HG03159 (cell line): ENCODE measurements at regions not wholly inside any gene's neighbourhood (a gene's known extent, or its start where the extent isn't known, plus 50 kb on each side); places are given as distances from the start of the nearest gene placed in this dataset.
A peak's percentile ranks its signal among the peaks of the same experiment; 100 is the strongest.
"Not testable (repeated sequence)": the region's sequence is repeated elsewhere in the genome, so short reads cannot be mapped to it uniquely, and the experiment has no call there.

Experiments
- ATAC-seq: cut with Tn5 transposase; IDR thresholded peaks from one replicate; pipeline ENCODE4 v1.9.1; 2021; ENCODE audit warnings: mild to moderate bottlenecking, moderate library complexity; ENCODE audit not compliant: unreplicated experiment

DNA sequence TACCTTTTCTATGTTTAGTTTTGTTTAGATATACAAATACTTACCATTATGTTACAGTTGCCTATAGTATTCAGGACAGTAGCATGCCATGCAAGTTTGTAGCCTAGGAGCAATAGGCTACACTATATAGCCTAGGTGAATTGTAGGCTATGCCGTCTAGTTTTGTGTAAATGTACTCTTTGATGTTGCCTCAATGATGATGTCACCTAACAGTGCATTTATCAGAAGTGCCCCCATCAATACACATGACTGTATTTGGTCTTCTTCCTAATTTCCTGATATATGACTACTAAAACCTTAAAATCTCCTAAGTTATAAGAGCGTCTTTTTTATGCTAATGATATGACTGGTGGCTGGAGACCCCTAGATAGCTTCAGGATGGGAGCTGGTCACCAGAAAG, 394.4 kb upstream of the STXBP6 start:
- ATAC-seq = no peak

DNA sequence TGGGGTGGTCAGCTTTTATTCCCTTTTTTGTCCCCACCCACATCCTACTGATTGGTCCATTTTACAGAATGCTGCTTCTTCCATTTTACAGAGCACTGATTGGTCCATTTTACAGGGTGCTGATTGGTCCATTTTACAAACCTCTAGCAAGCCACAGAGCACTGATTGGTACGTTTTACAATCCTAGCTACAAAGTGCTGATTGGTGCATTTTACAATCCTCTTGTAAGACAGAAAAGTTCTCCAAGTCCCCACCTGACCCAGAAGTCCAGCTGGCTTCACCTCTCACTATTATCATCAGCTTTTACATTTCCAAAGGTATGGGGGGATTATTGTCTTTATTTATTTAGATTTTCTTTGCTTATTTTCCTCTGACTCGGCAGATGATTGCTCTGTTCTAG, 390.4 kb upstream of the STXBP6 start:
- not testable (repeated sequence) for ATAC-seq

DNA sequence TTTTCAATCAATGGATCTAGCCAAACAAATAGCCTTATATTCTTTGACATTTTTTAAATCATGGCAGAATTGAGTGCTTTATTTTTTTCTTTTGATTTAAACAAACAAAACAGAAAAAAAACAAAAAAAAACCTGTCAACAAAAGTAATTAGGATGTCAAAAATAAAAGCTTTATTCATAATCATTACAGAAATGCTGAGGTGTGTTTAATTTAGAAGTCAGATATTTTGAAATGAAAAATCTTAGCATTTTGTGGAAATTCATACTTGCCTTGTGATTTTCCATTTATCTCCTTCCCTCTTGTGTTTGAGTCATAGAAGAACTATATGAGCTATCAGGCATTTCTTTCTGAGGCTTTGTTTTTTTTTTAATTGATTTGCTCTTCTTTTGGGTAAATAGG, 387.0 kb upstream of the STXBP6 start:
- no peak for ATAC-seq

DNA sequence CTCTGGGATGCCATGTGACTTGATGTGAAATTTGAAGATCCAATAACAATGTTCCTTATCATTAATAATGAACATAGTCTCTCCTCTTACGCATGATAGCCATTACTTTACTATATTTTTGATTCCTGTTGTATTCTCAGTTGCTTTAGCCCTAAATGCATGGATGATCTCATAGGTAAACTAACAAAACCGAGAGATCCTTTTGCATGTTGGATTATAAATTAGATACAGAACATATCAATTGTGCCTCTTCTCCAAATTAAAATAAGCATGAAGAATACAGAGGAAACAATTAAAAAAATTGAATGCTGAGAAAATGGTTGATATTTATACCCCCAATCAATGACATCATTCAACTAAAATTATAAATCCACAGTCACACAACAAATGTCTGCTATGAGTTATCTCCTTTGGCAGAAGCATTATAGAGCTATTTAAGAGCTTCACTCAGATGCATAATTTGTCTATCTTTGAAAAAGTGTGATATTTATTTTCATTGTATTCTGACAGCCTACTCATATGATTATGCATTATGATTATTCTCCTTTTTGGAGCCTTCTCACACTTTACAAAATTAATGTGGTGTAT, 386.4 kb upstream of the STXBP6 start:
- ATAC-seq = no peak

DNA sequence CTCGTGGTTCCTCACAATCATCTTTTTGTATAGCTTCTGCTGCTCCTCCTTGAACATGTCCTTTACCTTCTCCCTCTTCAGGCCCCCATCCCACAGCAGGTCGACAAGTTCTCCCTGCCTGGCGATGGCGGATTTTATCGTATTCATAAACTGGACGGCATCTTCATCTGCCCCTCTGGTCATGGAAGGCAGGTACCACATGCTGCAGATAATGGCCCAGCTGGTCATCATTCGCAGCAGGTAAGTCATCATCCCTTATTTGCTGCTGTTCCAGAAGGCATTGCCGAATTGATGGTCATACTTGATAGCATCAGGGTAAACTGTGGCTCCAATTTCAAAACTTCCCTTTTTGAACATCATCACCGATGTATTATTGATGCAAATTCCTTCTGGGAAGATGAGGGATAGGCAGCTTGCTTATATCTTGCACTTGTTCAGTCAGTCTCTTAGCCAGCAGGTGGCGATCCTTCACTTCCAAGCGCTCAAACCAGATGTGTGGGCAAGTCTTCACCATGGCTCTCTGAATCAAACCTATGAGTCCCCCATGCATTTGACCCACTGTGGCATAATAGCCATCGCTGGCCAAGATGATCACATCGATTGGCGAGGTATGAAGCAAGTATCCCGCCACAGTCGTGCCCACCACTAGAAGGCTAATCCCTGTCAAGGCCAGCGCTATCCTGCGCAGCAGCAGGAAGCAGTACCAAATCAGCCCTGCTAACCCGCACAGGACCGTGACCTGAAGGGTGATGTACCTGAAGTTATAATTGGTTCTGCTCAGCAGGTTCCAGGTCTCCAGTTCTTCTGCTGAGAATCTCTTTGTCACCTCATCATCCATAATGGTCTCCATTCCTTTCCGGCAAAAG, 381.5 kb upstream of the STXBP6 start:
- ATAC-seq = no peak

DNA sequence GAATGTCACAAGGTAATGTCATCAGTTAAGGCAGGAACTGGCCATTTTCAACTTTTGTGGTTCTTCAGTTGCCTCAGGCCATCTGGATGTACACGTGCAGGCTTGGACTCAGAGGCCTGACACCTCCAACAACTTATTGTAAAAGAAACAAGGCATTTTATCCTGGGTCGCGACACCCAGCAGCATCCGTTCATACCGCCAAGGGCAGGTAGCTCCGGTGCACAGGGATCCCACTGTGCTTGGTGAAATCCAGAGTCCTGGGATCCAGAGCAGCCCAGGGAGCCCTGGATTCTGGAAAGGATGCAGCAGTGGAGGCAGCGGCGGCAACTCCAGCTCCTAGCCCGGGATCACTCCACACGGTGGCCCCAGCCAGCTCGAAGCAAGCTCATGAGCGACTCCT, 380.9 kb upstream of the STXBP6 start:
- no peak for ATAC-seq

DNA sequence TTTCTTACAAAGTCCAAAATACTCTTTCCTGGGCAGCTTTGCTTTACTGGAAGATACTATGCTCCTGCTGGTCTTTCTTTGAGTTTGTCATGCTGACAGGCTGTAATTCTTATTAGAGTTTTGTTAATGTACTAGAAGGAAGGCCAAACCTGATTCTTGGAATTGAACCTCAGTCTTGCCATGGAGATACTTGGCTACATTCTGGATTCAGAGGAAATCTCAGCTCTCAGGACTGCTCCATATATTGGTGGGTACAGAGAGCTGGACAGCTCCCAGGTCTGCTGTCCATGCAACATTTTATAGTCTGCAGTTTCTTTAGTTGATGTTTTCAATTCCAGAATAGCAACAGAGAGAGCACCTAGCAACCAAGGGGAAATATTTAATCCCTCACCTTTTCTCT, 363.1 kb upstream of the STXBP6 start:
- ATAC-seq = no peak

DNA sequence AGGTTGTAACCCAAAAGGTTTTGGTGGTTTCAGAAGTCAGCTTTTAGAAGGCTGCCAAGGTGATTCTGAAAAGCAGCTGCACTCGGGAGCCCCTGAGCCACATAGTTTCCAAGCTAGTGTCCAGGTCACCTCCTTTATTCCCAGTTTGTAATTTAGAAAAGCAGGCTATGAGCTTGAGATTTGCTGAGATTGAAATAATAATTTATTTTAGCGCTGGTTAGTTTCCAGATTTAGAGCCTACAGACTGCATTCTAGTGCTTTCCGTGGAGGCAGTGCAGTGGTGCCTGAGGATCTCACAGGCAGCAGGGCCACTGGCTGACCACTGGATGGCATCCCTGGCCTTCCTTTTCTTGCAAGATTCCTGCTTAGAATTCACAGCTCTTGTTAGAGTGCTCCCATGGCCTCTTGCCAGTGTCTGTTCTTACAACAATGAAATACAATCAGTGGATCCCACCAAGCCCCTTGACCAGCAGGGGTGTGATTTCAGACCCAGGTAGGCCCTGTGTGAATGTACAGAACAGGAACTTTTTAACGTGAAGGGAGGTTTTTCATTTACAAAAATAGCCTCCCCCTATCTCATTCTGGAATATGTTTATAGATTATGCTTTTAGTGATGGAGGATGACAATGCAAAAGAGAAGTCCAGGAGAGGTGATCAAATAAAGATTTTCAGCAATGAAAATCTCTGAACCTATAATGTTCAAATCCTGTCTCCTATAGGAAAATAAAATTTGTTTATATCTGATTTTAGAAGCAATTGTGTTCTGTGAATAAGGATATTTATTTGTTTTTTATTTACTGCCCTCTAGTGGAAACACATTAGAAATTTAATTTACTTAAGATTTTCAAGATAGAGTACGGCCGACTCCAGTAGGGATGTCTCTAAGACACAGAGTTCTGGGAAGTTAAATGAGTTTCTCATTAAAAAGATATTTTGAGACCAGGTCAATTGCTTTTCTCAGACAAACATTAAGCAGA, 362.1 kb upstream of the STXBP6 start:
- ATAC-seq = no peak

DNA sequence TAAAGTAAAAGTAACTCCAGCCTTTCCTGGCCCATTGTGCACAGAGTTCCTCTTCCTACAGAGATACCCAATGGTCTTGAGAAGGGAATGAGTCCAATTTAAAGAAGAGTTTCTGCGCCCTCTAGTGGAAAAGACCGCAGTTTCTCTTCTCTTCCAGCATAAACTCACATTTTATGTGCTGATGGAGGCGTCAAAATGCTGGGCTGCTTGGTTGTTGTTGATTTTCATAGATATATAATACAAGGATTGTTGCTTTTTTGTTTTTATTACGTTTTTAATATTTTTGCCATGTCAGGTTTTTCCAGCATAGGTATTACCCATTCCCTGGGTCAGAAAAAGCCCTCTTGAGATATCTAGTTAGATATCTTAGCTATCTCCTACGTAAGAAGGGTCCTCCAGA, 356.9 kb upstream of the STXBP6 start:
- ATAC-seq = no peak

DNA sequence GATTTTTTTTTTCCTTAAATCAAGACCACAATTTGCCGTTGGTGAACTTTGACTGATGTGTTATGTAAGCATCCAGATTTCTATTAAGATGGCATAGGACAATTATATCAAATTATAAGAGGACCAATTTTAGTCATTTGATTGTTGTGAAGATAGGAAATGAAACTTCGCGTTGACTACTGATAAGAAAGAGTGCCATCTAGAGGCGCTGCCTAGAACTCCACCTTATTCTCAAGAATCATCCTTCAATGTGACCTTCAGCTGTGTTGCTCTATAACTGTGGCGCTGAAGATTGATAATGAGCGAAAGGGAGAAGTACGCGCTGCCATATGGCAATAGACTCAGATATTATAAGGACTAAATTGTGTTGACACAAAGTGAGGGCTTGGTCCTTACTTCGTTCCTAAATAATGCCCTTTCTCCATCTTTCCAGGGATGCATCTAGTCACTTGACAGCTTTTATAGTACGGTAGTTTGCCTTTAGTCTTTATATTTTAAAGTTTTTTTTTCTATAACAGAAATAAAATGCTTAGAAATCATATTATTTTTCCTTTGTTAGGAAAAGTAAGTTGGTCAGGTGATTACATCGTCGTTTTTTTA, 350.8 kb upstream of the STXBP6 start:
- peak; percentile 81 for ATAC-seq

DNA sequence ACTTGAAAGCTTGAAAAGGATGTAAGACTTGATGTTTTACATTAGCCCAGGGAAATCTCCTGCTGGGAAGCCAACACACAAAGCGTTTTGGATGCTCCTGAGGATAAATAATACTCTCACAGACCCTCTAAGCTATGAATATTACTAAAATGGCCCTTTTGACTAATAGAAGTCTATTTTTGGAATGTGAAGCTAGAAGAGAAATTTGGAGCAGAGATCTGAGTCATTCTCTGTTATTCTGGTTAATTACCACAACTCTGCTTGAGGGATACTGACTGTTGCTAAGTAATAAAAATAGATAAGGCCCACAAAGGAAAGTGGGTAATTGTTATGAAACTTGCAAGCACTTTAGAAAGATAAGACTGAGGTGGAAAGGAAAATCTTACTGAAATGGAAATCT, 346.2 kb upstream of the STXBP6 start:
- peak; percentile 45 for ATAC-seq

DNA sequence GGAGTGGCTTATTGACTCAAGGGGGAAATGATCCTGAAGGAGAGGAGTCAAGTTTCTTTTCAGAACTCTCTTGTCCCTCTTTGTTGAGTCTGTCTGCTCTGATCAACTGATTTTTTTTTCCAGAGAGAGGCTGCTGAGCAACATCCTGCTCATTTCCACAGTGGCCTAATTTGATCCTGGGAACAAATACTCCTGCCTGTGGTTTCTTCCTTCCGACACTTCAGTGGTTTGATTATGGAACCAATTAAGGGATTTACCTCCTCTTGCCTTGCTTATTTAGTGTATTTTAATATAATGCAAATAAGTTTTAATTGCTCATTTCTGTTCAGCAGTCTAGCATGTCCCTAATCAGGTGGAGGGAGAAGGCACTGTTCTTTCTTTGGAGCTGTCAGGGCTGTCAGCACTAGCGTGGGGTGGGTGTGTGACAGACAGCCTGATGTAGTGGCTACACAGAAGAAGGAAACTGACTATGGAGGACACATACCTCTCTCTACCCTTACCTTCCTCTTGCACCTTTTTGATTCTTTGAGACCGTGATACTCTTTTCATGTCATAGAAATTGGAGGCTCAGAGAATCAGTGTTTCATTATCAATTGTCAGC, 344.9 kb upstream of the STXBP6 start:
- no peak for ATAC-seq

DNA sequence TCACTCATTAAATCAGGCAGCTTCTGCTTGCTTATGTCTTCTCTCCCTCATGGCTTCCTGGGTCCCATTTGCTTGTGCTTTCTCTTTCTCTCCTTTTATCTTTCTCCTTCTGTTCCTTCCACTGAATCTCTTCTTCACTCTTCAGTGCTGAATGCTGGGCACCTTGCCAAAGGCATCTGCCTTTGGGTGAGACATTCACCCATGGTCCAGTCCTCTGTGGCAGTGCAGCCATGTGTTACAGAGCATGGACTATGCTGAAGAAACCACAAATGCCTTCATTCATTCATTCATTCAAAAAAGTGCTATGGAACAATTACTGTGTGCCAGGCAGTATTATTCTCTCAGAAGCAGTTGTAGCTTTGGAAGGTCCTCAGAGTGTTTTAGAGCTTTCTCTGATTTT, 344.4 kb upstream of the STXBP6 start:
- no peak for ATAC-seq

DNA sequence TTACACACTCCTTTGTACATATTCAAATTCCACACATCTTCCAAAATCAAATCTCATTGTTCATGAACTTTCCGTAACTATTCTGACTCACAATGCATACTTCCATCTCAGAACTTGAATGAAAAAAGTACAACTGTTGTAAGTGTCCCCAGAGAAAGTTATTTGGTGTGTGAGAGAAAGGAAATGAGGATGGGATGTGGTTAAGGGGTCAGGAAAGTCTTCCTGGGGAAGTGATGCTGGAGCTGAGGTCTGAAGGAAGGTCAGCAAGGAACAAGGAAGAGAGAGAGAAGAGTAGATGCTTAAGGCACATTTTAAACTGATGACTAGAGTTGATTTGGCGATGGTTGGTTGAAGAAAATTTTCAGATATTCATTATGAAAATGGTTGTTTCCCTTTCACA, 340.0 kb upstream of the STXBP6 start:
- ATAC-seq = no peak

DNA sequence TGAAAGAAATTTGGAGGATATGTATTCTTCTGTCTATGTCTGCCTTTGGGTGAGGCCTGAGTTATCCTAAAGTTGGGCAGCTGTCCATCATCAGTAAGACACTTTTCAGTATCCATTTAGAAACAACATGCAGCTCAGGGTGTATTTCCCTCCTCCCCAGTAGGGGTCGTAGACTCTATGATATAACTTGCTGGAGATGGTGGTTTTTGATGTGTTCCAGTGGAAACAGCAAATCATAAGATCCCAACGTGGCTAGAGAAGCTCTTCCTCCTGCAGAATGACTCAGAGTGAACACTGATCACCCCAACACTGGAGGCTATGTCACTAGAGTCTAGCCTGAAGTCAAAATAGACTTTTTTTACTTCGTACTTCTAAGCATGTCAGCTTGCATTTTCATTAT, 331.6 kb upstream of the STXBP6 start:
- ATAC-seq = no peak

DNA sequence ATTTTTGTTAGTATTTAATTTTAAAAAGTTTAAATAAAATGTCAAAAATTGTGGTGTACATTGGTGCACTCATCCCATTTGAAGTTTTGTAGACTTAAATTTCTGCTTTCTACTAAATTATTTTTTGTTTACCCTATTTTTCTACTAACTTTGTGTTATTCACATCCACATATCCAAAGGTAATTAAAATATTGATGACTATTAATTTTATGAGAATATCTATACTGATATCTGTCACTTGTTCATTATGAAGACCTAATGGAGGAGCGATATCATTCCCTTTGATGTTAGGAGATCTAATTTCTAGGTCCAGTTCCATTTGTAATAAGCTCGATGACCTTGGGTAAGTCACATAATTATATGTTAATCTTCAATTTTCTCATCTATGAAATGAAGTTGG, 325.7 kb upstream of the STXBP6 start:
- no peak for ATAC-seq

DNA sequence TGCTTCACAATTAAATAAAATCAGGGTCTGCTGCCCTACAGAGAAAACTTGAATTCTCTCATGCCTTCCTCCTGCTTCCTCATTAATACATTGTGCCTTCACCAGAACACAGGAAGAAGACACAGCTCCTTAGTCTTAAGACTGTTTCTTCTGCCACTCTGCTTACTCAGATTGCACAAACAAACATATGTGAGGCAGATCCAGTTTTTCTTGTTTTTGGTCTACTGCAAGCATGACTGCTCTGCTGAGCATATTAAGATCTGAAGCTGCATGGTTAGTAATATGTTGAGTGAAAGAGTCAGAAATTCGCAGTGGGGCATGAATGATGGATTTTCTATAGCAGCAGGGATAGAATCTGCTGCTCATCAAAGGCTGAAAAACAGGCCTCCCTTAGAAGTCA, 321.1 kb upstream of the STXBP6 start:
- ATAC-seq = no peak

DNA sequence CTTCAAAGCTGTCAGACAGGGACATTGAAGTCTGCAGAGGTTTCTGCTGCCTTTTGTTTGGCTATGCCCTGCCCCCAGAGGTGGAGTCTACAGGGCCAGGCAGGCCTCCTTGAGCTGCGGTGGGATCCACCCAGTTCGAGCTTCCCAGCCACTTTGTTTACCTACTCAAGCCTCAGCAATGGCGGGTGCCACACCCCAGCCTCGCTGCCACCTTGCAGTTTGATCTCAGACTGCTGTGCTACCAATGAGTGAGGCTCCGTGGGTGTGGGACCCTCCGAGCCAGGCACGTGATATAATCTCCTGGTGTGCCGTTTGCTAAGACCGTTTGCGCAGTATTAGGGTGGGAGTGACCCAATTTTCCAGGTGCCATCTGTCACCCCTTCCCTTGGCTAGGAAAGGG, 320.1 kb upstream of the STXBP6 start:
- ATAC-seq = not testable (repeated sequence)

DNA sequence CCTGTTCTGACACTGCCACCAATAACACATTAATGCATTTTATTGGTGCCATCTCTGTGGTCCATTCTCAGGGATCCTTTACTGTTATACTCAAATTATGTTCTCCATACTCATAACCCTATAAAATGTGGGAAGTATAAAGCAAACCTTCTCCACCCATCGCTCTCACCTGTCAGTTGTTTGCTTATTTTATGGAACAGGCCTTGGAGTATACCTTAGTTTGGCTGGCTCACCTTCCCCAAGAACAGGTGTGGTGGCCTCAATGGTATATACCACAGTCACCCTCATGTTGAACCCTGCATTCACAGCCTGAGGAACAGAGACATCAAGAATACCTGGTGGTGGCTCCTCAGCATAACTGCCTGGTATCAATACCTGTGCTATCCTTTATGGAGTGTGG, 308.4 kb upstream of the STXBP6 start:
- no peak for ATAC-seq

DNA sequence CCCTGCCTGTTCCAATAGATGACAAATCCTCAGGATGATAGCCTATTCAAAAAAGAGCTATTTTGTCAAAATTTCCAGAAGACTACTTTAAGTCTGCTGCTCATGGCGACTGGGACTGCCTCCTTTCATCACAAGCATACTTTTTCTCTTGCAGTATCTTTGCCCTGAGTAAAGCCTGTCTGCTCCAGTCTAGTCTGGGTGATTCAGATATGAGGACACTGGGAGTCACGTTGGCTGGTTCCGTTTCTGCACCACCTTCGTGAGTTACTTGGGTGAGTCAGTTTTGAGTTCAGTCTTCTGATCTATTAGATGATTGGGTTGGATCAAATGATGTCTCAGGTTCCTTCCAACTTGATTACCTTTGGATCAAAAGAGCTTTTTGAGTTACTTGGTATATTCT, 301.3 kb upstream of the STXBP6 start:
- ATAC-seq = no peak

DNA sequence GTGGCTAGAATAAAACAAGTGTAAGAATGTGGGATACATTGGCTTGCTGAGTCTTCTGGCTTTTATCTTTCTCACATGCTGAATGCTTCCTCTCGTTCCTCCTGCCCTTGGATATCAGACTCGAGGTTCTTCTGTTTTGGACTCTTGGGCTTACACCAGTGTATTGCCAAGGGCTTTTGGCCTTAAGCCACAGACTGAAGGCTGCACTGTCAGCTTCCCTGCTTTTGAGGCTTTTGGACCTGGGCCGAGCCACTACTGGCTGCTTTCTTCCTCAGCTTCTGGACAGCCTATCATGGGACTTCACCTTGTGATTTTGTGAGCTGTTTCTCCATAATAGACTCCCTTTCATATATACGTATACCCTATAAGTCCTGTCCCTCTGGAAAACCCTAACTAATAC, 300.9 kb upstream of the STXBP6 start:
- ATAC-seq = no peak
